ENCODE measurements at regions not wholly inside any gene's neighbourhood (a gene's known extent, or its start where the extent isn't known, plus 50 kb on each side); places are given as distances from the start of the nearest gene placed in this dataset.

- TF ChIP-seq POLR2A (IDR thresholded peaks at IDR 0.05; ENCODE audit: borderline replicate concordance, extremely low read depth, insufficient read depth, insufficient read length): no peak
- no peak for TF ChIP-seq YY1 (IDR thresholded peaks at IDR 0.05; ENCODE audit: extremely low read depth, insufficient replicate concordance, low read depth, low read length)
- TF ChIP-seq MAX (IDR thresholded peaks at IDR 0.05): no peak
- TF ChIP-seq CTCF (IDR thresholded peaks at IDR 0.05 in 2 of 3, conservative IDR thresholded peaks at IDR 0.05 in 1 of 3; ENCODE audit: borderline replicate concordance in 1 of 3, insufficient read depth in 1 of 3, low read depth in 2 of 3, low read length in 2 of 3): no peak
- TF ChIP-seq ATF3 (IDR thresholded peaks at IDR 0.05): no peak
- TF ChIP-seq CBX3 (IDR thresholded peaks at IDR 0.05; ENCODE audit: low read depth): no peak
- TF ChIP-seq ZNF274 (IDR thresholded peaks at IDR 0.05; ENCODE audit: low read depth, low read length): no peak
- TF ChIP-seq CEBPB (IDR thresholded peaks at IDR 0.05; ENCODE audit: low read depth): no peak
- TF ChIP-seq EZH2 (IDR thresholded peaks at IDR 0.05): no peak
- TF ChIP-seq EZH2phosphoT487 (IDR thresholded peaks at IDR 0.05; ENCODE audit: borderline replicate concordance): no peak
- no peak for TF ChIP-seq POLR2AphosphoS5 (IDR thresholded peaks at IDR 0.05; ENCODE audit: low read depth, low read length)
- TF ChIP-seq RAD21 (IDR thresholded peaks at IDR 0.05; ENCODE audit: low read depth): no peak
Observed at GRCh38 chr2:158049129-158049855, 52.4 kb upstream of the UPP2 start.
